K562 (cell line): ENCODE measurements at regions not wholly inside any gene's neighbourhood (a gene's known extent, or its start where the extent isn't known, plus 50 kb on each side); places are given as distances from the start of the nearest gene placed in this dataset.

Experiments used
- ATF1 ChIP-seq, 2 experiments: fragments of 450-650 bp in 1 of 2; IDR thresholded peaks; 2 replicates each; pipeline ENCODE4 v1.6.1; 2016; ENCODE audit warnings: missing compliant biosample characterization in 1 of 2, missing genetic modification characterization in 1 of 2
- LCOR ChIP-seq: sonication (generic); formaldehyde crosslinking; IDR thresholded peaks from 2 replicates; pipeline ENCODE4 v1.8.0; 2022; ENCODE audit warnings: mild to moderate bottlenecking, missing genetic modification reagents
- PRMT5 ChIP-seq: sonication (generic); formaldehyde crosslinking; IDR thresholded peaks from 2 replicates; pipeline ENCODE4 v1.5.0; 2020; ENCODE audit warnings: missing genetic modification reagents
- SAFB2 ChIP-seq: fragments of 200-400 bp; formaldehyde crosslinking; IDR thresholded peaks from 2 replicates; pipeline ENCODE4 v1.6.1; 2018; ENCODE audit warnings: borderline replicate concordance, low read length, low read depth, moderate library complexity; ENCODE audit not compliant: severe bottlenecking
- SRSF9 ChIP-seq: fragments of 200-400 bp; formaldehyde crosslinking; IDR thresholded peaks from 2 replicates; pipeline ENCODE4 v1.6.1; 2017; ENCODE audit warnings: low read depth, low read length, borderline replicate concordance
- ZBTB8A ChIP-seq: fragments of 450-650 bp; IDR thresholded peaks from 2 replicates; pipeline ENCODE4 v1.6.1; 2018; ENCODE audit warnings: mild to moderate bottlenecking, moderate library complexity; ENCODE audit not compliant: partially characterized antibody
- ZEB2 ChIP-seq: fragments of 450-650 bp; IDR thresholded peaks from 2 replicates; pipeline ENCODE4 v1.6.1; 2016
- ZNF12 ChIP-seq: sonication (generic); formaldehyde crosslinking; IDR thresholded peaks from 2 replicates; pipeline ENCODE4 v1.4.0; 2020; ENCODE audit warnings: mild to moderate bottlenecking, missing genetic modification reagents
- ZNF146 ChIP-seq: IDR thresholded peaks from one replicate; pipeline ENCODE4 v1.6.1; 2018; ENCODE audit warnings: missing compliant biosample characterization; ENCODE audit not compliant: unreplicated experiment
- TF ChIP-seq, protein P1 (sequence below): sonication (generic); formaldehyde crosslinking; IDR thresholded peaks from 2 replicates; pipeline ENCODE4 v1.8.1; 2023; ENCODE audit warnings: mild to moderate bottlenecking, missing genetic modification reagents
- TF ChIP-seq, protein P2 (sequence below), 2 experiments: fragments of 450-650 bp; IDR thresholded peaks; 2 replicates each; pipeline ENCODE4 v1.6.1; 2016; ENCODE audit warnings: mild to moderate bottlenecking in 2 of 2, borderline replicate concordance in 1 of 2, low read depth in 1 of 2, moderate library complexity in 1 of 2
- TF ChIP-seq, protein P3 (sequence below): fragments of 450-650 bp; conservative IDR thresholded peaks from 2 replicates; pipeline ENCODE4 v1.6.1; 2016; ENCODE audit warnings: missing genetic modification characterization, low read depth, mild to moderate bottlenecking, missing compliant biosample characterization, moderate library complexity

DNA sequence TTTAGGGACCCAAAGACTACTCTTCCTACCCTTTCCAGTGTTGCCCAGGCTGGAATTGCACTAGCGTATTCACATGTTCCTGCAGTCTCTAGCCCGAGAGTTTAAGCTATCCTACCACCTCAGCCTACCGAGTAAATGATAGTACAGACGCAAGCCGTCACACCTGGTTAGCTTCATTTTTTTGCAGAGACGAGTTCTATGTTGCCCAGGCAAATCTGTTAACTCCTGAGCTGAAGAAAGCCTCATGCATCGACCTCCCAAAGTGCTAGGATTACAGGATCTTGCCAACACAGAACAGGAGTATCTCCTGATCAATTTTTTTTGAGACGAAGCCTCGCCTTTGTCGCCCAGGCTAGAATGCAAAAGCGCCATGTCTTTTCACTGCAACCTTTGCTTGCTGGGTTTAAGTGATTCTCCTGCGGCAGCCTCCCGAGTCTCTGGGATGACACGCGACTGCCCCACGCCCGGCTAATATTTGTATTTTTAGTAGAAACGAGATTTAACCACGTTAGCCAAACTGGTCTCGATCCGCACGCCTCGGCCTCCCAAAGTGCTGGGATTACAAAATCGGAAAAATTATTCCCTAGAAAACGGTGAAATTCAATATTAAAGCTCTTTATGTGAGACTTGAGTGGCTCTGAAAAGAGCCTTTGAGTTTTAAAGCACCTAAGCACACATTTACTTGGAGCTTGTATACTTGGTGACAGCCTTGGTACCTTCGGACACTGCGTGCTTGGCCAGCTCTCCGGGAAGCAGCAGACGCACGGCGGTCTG is 128.5 kb downstream of the HFE start (continued):
- TF ChIP-seq, protein P1, sequence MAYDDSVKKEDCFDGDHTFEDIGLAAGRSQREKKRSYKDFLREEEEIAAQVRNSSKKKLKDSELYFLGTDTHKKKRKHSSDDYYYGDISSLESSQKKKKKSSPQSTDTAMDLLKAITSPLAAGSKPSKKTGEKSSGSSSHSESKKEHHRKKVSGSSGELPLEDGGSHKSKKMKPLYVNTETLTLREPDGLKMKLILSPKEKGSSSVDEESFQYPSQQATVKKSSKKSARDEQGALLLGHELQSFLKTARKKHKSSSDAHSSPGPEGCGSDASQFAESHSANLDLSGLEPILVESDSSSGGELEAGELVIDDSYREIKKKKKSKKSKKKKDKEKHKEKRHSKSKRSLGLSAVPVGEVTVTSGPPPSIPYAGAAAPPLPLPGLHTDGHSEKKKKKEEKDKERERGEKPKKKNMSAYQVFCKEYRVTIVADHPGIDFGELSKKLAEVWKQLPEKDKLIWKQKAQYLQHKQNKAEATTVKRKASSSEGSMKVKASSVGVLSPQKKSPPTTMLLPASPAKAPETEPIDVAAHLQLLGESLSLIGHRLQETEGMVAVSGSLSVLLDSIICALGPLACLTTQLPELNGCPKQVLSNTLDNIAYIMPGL: 0 out of 2 replicates have a peak, but pooled peaks have one; percentile 62
- TF ChIP-seq, protein P2, sequence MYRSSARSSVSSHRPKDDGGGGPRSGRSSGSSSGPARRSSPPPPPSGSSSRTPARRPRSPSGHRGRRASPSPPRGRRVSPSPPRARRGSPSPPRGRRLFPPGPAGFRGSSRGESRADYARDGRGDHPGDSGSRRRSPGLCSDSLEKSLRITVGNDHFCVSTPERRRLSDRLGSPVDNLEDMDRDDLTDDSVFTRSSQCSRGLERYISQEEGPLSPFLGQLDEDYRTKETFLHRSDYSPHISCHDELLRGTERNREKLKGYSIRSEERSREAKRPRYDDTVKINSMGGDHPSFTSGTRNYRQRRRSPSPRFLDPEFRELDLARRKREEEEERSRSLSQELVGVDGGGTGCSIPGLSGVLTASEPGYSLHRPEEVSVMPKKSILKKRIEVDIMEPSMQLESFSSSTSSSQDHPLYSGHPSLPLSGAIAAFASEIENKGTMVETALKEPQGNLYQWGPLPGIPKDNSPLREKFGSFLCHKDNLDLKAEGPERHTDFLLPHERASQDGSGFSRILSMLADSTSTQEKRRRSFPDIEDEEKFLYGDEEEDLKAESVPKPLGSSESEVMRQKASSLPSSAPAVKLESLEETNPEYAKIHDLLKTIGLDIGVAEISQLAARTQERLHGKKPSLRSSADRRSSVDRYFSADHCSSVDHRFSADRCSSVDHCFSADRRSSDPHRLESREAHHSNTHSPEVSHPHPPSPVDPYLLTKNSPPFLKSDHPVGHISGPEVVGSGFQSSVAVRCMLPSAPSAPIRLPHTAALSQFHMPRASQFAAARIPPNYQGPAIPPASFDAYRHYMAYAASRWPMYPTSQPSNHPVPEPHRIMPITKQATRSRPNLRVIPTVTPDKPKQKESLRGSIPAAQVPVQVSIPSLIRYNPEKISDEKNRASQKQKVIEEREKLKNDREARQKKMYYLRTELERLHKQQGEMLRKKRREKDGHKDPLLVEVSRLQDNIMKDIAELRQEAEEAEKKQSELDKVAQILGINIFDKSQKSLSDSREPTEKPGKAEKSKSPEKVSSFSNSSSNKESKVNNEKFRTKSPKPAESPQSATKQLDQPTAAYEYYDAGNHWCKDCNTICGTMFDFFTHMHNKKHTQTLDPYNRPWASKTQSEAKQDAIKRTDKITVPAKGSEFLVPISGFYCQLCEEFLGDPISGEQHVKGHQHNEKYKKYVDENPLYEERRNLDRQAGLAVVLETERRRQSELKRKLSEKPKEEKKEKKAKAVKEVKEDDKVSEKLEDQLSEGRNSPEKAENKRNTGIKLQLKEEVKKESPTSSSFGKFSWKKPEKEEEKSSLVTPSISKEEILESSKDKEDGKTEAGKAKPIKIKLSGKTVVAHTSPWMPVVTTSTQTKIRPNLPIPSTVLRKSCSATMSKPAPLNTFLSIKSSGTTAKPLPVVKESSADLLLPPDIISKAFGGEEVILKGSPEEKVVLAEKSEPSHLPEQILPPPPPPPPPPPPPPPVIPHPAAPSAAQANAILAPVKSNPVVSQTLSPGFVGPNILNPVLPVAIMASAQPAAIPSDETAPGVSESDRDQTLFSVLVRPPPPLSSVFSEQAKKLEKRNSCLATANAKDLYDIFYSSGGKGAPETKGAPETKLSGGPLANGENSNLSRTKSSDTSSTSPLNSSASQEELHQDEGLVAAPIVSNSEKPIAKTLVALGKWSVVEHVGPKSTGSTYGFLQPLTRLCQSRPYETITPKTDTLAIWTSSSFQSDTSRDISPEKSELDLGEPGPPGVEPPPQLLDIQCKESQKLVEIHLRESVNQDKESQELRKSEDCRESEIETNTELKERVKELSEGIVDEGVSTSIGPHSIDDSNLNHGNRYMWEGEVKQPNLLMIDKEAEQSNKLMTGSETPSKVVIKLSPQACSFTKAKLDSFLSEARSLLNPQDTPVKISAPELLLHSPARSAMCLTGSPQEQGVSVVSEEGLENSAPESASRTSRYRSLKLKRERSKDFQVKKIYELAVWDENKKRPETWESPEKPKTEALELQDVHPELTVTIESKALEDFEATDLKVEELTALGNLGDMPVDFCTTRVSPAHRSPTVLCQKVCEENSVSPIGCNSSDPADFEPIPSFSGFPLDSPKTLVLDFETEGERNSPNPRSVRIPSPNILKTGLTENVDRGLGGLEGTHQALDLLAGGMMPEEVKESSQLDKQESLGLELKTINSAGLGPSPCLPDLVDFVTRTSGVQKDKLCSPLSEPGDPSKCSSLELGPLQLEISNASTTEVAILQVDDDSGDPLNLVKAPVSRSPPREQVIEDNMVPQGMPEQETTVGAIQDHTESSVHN (IDR thresholded peaks at IDR 0.05; ENCODE audit: borderline replicate concordance in 1 of 2, low read depth in 1 of 2): no peak
- no peak for TF ChIP-seq SAFB2
- TF ChIP-seq ZBTB8A: no peak
- TF ChIP-seq ZEB2: no peak
- TF ChIP-seq PRMT5 (CRISPR knock-in tag): peak; percentile 14; the same call in 1 of the 2 replicates
- peak; percentile 79 for TF ChIP-seq LCOR
- no peak for TF ChIP-seq SRSF9
- peak; percentile 13 for TF ChIP-seq ZNF146 (CRISPR knock-in tag)
- TF ChIP-seq, protein P3, sequence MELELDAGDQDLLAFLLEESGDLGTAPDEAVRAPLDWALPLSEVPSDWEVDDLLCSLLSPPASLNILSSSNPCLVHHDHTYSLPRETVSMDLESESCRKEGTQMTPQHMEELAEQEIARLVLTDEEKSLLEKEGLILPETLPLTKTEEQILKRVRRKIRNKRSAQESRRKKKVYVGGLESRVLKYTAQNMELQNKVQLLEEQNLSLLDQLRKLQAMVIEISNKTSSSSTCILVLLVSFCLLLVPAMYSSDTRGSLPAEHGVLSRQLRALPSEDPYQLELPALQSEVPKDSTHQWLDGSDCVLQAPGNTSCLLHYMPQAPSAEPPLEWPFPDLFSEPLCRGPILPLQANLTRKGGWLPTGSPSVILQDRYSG: no peak
- TF ChIP-seq ATF1 (CRISPR knock-in tag; IDR thresholded peaks at IDR 0.05): no peak
- no peak for TF ChIP-seq ATF1 (tag; IDR thresholded peaks at IDR 0.05)
- no peak; the same call in 1 of the 2 replicates for TF ChIP-seq ZNF12 (CRISPR knock-in tag)
